ENCODE measurements at regions not wholly inside any gene's neighbourhood (a gene's known extent, or its start where the extent isn't known, plus 50 kb on each side); places are given as distances from the start of the nearest gene placed in this dataset.
"Not testable (repeated sequence)": the region's sequence is repeated elsewhere in the genome, so short reads cannot be mapped to it uniquely, and the experiment has no call there.

DNA sequence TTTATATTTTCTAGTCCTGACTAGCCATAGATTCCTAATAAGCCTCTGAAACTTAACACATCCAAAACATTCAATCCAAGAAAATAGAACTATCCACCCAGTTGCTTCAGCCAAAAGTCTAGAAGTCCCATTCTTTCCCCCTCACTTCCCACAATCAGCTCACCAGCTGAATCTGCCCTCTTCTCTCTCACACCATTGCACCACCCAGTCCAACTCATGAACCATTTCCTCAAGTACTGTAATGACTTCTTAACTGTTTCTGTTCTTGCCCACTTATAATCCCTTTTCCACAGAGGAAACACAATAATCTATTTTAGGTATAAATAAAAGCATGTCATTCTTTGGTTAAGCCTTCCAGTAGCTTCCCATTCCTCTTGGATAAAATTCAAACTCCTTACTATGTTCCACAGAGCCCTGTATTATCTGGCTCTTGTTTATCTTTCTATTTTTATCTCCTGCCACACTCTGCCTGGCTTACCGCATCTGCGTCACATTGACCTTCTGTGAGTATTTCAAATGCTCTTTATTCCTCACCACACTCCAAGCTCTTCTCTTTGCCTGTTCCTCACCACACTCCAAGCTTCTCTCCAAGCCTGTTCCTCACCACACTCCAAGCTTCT lies 205.9 kb upstream of the FRG1 start:
- not testable (repeated sequence) for DNase-seq

DNA sequence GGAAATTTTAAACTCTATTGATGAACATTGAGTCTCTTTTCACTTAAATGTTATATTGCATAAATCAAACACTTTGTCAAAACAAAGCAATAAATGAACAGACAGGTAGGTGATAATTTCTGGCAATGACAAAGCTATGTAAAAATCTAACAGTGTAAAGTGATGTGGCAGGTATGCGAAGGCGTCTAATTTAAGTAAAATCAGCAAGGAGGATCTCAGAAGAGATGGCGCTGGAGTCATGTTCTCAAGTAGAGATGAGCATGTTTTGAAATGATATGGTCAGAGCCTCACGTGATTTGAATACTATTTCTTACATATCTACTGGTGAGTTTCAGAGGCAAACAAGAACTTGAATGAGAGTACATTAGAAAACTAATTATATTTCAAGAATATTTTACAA lies 204.0 kb upstream of the FRG1 start:
- DNase-seq = not testable (repeated sequence)

DNA sequence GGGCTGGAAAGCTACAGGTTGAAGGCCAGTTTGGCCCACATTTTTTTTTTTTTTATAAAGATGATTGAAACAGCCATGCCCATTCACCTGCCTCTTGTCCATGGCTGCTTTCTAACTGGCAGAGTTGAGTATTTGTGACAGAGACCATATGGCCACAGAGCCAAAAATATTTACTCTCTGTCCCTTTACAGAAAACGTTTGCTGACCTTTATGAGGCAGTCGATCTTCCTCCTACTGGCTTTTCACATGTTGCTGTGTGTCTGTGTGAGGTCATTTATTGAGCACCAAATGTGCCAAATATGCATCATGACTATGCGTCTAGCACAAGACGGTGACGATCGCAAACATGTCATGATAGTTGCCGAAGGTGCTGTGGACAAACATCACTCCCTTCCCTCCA lies 200.6 kb upstream of the FRG1 start:
- DNase-seq = not testable (repeated sequence)

DNA sequence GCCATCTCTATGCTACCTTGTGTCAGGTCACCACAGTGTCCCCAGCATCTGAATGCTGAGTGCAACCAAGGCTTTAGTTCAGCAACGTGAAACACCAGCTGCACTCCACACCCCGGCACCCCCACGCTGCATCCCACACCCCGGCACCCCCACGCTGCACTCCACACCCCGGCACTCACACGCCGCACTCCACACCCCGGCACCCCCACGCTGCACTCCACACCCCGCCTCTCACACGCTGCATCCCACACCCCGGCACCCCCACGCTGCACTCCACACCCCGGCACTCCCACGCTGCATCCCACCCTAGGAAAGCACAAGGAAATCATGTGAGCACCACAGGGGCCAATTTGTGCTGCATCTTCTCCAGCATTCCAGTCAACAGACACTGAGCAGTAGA lies 199.8 kb upstream of the FRG1 start:
- DNase-seq = no peak

DNA sequence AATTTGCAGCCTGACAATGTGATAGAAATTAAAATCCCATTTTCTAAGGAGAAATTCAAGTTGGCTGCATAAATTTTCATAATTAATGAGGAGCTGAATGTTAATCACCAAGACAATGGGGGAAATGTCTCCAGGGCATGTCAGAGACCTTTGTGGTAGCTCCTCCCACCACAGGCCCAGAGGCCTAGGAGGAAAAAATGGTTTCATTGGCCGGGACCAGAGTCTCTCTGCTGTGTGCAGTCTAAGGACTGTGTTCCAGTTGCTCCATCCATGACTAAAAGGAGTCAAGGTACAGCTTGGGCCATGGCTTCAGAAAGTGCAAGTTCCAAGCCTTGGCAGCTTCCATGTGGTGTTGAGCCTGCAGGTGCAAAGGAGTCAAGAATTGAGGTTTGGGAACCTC lies 187.6 kb upstream of the FRG1 start:
- not testable (repeated sequence) for DNase-seq

DNA sequence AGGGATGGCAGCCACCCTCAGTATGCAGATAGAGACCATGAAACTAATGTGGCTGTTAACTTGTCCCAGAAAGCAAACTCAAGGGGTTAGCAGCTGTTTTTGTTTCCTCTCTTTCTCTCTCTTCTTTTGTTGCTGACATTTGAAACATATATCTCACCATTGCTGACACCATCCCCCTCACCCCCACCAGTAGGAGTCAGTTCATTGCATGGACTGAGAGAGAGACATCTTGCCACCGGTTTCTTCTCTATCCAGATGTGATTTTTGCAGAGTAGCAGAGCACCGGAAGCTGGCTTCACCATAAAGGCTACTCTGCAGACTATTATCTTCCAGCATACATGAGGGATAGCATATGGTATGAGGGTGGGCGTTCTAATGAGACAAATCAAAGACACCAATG lies 177.1 kb upstream of the FRG1 start:
- DNase-seq = no peak

DNA sequence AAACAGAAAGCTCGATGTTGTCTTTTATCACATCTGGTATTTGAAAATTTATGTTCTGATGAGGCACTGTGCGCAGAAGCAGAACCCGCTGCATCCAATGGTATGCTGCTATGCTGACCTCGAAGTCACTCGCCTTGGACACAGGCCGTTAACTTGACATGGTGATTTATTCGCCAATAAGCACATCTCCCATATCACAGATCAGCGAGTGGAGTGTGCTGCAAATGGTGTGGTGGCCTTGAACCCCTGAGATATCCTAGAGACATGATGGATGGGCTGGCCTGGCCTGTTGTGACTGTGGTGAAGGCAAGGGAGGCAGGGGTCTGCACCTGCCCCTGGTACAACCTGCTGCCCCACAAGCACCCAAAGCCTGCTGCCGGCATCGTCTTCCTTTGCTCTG lies 175.4 kb upstream of the FRG1 start:
- no peak for DNase-seq

DNA sequence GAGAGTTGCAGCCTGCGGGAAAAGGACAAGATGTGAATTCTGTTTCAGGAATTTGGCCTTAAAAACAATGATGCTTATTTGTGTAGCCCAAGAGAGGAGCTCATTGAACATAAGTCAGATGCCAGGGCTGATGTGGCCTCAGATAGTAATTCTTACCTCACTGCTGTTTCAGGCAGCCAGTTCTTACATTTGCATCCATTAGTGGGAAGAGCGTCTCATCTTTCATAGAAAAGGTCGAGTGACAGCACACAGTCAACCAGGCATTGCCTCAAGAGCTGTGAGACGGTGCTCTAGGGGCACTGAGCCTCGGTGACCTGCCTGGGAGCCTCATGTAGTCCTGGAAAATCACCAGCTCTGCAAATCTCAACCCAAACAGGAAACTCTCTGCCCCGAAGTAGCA lies 174.9 kb upstream of the FRG1 start:
- no peak for DNase-seq

DNA sequence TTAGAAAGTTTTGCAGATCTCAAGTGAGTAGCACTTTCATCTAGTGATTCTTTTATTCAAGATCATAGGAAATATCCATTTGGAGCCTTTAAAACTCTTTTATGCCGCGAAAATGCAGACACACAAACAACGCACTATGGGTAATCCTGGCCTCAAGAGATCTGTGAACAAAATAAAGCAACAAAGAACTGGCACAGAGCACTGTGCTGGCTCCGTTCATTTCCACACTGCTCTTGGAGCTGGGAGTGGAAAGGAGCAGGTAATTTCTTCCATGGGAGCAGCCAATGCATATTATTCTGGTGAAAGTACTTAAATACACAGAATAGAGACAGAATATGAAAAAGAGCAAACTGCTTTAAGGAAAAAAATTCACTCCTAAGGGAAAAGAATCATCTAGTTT lies 172.7 kb upstream of the FRG1 start:
- DNase-seq = no peak

DNA sequence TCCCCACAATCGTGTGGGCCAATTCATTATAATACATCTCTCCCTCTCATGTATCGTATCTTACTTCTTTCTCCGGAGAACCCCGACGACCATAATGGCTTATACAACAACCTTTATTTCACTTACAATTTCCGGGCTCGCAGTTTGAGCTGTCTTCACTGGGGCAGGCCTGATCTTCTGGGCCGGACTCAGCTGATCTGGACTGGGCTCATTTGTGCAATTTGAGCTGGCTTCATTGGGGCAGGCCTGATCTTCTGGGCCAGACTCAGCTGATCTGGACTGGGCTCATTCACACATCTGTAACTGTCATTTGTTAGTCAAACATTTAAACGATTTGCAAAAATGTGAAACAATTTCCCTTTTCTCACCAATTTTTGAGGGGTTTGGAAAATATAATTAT lies 171.5 kb upstream of the FRG1 start:
- DNase-seq = no peak

DNA sequence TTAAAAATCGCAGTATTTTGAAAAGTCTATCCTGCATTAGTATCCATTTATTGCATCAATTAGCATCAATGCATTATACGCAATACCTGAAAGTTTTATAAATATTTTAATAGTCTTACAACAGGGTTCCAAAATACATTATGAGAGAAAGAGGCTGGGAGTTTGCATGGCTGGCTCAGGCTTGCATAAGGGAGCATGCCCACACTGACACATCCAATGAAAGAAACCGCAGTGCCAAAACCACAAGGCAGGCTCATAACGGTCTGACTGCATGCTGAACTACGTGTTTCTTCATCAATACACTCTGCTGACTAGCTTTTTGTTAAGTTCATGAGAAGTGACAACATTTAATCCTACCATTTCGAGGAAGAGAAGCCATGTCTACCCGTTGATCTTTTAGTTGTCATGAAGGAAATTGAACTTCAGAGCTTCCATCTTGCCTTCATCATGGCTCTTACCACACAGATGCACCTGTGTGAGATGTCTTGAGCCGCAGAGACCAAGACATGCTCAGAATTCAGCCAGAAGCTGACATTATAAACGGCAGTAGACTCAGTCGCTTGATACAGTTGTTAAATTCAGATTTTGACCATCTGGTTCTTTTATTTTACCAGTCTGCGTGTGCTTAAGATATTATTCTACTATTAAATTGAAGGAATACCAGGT lies 168.8 kb upstream of the FRG1 start:
- no peak for DNase-seq

DNA sequence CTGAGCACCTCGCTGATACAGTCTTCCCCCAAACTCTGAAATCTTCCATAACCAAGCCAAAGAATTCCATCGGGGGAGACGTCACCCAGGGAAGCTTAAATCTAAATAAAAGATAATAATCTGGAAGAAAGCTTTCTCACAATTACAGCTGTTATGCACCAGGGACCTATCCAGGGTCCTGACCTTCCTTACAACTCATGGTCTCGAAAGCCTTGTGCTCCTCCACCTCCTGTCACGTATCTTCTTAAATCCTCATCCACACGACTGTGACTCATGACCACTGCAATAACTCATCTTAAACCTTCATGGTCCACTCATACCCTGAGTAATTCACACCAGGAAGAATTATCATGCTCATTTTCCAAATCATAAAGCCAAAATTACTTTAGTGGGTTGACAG lies 166.8 kb upstream of the FRG1 start:
- no peak for DNase-seq

DNA sequence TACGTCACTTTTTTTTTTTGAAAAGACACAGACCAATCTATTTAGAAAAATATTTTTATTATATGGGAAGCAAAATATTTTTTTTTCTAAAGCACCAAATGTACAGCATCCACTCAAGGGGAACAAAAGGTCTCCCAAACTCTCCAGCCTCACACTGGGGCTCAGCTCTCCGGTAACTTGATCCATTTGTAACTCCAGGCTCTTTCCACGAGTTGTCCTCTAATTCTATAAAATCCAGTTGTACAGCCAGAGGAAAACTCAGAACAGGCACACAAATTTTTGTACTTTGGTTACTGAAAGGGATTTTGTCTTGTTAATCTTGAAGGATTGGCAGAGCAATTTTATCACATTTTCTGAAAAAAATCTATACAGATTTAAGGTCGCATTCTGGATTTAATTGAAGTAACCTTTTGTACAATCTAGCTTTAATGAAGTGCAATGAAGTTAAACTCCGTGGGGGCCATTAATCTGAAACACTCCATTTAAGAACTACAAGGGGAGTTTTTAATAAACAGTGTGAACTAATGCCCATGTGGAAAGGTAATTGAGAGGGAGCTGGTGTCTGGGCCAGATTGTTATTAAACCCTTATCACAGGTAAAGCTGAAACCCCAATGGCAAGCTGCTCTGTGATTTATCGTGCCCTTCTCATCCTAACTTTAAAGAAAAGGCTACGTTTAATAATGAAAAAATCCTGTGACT lies 161.2 kb upstream of the FRG1 start:
- DNase-seq = no peak

DNA sequence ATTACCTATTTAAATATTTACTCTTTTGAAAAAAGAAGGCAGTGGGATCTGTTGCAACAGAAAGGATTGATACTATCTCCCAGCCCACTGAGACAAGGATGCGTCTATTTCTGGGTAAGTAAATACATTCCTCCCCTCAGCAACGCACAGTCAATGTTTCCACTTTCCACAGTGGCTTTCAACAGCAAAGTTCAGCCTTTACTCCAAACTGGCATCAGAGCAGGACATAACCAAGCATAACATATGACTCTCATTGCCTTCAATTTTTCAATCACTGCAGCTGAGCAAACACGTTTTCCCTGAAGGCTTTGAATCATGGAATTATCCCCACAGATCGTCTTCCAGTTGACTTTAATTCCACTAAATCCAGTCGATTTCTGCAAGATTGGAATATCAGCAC lies 160.3 kb upstream of the FRG1 start:
- no peak for DNase-seq

DNA sequence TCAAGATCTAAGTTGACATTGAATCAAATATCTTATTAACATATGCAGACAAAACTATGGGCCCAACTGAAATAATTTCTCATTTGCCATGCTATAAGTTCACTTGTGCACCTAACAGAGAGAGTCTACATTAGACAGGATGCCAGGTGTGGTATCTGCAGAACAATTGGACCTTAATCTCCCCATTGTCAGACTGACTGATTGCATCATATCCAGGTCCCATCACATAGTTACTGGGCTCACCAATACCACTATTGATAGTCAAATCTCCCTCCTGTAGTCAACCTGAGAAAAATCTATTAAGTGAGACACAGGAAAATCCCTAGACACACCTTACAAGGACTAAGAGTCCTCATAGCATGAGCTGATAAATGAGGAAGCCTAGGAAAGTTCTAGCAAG lies 156.0 kb upstream of the FRG1 start:
- DNase-seq = no peak

DNA sequence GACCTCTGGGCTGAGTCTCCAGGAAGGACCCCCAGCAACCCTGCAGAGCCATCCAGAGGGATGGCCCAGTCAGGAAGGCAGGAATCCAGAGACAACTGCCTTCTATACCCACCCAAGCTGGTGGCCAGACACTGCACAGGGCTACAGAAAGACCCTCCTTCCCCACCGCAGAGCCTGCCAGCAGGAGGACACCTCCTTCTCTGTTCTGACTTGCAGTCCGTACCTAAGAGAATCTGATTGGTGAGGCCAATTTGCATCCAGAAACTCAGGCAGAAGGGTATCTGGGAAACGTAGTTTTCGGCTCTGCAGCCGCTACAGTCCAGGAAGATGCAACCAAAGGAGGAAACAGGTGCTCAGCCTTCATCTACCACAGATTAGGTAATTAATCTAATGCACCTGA lies 155.4 kb upstream of the FRG1 start:
- no peak for DNase-seq

DNA sequence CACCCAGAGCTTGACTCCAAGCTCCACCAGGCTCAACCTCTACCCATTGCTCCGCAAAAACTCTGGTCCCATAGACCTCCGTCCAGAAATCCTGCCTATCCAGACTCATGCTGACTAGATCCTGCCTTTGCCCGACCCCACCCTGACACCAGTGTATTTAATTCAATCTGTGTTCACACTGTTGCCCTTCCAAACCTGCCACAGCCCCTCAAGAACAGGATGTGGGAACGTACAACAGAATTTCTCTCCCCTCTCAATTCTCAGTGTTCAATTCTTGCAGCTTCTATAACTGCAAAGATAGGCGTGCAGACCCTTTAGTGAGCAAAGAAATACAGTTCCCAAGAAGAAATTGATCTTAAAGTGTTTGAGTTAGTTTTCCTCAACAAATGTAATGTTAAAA lies 154.2 kb upstream of the FRG1 start:
- no peak for DNase-seq

DNA sequence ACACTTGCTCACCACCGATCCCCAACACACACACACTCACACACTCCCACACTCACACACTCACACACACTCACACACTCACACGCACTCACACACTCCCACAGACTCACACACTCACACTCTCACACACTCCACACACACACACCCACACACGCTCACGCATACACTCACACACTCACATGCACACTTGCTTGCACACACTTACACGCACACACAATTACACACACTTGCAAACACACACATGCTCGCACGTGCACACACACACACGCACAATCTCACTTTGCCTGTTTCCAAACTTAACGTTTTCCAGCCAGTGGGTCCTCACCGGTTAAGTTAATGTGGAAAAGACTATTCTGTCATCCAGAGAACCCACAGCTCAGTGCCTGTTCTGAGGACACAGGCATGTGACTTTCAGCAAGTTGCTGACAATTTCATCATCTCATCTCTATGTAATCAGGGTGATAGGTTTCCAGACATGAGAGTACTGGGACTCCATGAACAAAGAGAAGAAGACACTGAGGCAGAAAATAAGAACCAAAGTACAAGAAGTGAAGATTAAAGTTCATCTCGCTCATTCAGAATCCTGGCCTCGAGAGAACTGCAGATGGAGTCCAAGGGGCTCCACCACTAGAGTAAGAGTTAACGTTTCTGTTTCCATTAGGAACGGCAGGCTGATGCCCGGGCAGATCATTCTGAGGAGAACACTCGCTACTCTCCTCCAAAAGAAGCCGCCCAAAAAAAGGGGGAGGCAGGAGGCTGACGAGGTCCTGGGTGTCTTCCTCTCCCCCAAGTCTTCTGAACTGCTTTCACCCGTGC lies 153.2 kb upstream of the FRG1 start:
- no peak for DNase-seq

DNA sequence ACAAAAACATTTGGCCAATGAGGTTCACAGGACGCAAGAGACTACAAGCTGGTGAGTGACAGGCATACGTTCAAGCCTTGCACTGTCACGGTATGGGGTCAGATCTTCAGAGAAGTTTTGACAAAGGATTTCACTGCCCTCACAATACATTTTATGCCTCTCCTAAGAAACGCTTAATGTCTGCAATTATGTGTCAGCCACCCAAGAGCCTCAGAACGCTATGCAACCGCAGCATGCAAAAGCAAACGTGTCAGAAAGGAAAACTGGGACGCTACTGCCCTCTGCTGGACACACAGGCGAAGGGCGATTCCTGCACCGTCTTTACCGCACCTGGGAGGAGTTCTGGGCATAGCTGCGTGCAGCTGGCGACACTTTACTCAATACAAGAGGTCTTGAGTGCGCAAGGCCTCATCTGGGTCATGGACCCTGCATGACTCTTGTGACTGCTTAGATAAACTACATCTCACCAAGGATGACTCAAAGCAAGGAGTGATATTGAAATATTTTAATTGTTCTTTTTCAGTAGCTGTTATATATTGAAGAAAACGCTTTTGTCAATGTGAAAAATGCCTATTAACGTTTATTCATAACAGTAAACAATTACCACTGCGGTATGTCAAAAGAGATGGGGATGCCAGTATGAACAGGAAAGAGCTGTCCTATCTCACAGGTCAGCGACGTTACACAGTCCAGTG lies 147.6 kb upstream of the FRG1 start:
- peak; percentile 45 to 70 for DNase-seq

DNA sequence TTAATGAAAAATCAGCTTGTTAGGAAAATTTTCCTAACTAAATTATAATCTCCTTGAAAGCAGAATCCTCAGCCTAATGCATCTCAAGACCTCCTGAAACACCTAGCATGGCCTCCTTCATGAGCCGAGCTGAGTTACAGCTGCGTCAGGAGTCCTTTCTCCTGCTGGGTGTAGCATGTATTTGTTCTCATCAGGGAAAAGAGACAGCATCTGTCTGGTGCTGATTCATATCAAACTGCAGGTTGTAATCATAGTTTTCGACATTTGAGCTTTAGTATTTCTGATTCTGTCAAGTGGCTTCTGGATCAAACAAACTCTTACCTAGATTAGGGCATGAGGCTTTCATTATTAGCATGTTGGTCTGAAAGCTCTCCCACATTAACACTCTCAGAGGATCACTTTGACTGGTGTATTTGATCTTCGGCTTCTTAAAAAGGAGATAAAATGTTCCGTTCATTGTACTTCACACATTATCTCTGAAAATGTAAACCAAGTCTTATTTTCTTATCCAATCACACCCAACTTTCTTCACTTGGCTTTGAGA lies 140.1 kb upstream of the FRG1 start:
- no peak for DNase-seq

DNA sequence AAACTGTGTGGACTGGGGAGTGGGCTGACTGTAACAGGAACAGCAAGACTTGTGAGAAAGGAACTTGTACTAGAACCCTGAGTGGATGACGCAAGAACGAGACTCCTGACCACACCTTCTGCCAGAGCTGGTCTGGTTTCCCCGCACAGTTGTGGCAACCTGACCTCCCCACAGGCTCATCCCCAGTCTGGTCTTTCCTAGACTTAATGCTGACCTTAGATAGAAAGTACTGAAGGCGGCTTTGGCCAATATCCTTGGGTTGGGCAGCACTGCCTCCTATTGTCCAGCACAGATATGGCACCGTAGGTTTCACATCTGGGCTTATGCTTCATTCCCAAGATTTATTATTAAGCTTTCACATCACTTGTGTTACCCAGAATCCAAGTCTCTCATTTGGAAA lies 137.8 kb upstream of the FRG1 start:
- DNase-seq = no peak

DNA sequence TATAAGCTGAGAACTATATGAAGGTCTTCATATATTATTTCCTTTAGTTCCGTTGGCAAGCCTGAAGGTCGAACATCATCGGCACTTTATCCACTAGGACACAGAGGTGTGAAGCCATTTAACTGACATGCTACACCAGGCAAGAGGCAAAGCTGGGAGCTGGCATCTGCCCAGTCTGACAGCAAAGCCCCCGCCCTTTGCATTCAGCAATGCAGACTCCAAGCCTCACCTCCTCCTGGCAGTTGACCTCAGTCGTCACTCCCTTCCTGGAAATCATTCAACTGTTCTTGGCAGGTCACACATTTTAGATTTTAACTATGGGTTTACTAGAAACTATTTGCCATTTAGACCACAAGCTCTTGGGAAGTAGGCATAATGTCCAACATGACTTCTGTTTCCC lies 135.8 kb upstream of the FRG1 start:
- DNase-seq = no peak

DNA sequence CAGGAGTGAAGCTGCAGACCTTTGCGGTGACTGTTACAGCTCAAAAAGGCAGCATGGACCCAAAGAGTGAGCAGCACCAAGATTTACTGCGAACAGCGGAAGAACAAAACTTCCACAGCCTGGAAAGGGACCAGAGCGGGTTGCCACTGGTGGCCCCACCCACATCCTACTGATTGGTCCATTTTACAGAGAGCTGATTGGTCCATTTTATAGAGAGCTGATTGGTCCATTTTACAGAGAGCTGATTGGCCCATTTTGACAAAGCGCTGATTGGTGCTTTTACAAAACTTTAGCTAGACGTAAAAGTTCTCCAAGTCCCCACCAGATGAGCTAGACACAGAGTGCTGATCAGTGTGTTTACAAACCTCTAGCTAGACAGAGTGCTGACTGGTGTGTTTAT lies 134.2 kb upstream of the FRG1 start:
- DNase-seq = no peak

All from hippocampal formation (tissue), 2 donors.